ENCODE measurements at regions not wholly inside any gene's neighbourhood (a gene's known extent, or its start where the extent isn't known, plus 50 kb on each side); places are given as distances from the start of the nearest gene placed in this dataset.

GRCh38 chr6:170102582-170103481, 188.0 kb downstream of the DLL1 start:
- TF ChIP-seq YY1 (IDR thresholded peaks at IDR 0.05; ENCODE audit: insufficient read depth, insufficient read length) = no peak
- TF ChIP-seq ZNF274 (IDR thresholded peaks at IDR 0.05; ENCODE audit: low read depth, low read length) = no peak
- no peak for TF ChIP-seq SUZ12 (IDR thresholded peaks at IDR 0.05; ENCODE audit: extremely low read depth, insufficient read depth, insufficient read length)
- H3K4me1 ChIP-seq (ENCODE audit: insufficient read depth, insufficient read length) = no peaks in the 10 kb centered on the region
- no peak overlapping the region for H3K4me3 ChIP-seq (ENCODE audit: insufficient read length, low read depth)
- H3K9ac ChIP-seq (ENCODE audit: insufficient read length, low read depth) = no peak overlapping the region
- H3K27me3 ChIP-seq (ENCODE audit: insufficient read depth, insufficient read length) = no peaks in the 10 kb centered on the region
- no peak for DNase-seq (ENCODE audit: low read depth, low spot score)
- H3K9me3 ChIP-seq (ENCODE audit: insufficient read depth, low read length) = no peaks in the 10 kb centered on the region; the same call in 1 of the 2 replicates
- no peaks in the 10 kb centered on the region for H3K36me3 ChIP-seq (ENCODE audit: insufficient read depth, insufficient read length, low read length)

- no peak overlapping the region for H3K4me3 ChIP-seq (ENCODE audit: insufficient read length, low read depth)
- no peak overlapping the region for H3K9ac ChIP-seq (ENCODE audit: insufficient read length, low read depth)
- no peak for TF ChIP-seq YY1 (IDR thresholded peaks at IDR 0.05; ENCODE audit: insufficient read depth, insufficient read length)
- TF ChIP-seq SUZ12 (IDR thresholded peaks at IDR 0.05; ENCODE audit: extremely low read depth, insufficient read depth, insufficient read length) = no peak
- H3K36me3 ChIP-seq (ENCODE audit: insufficient read depth, insufficient read length, low read length) = no peaks in the 10 kb centered on the region
- no peaks in the 10 kb centered on the region; the same call in 1 of the 2 replicates for H3K9me3 ChIP-seq (ENCODE audit: insufficient read depth, low read length)
- DNase-seq (ENCODE audit: low read depth, low spot score) = no peak
- H3K4me1 ChIP-seq (ENCODE audit: insufficient read depth, insufficient read length) = peaks cover 3% of the 10 kb centered on the region
- H3K27me3 ChIP-seq (ENCODE audit: insufficient read depth, insufficient read length) = no peaks in the 10 kb centered on the region
Measured at GRCh38 chr6:170102038-170102437, 188.8 kb downstream of the DLL1 start.

DNA sequence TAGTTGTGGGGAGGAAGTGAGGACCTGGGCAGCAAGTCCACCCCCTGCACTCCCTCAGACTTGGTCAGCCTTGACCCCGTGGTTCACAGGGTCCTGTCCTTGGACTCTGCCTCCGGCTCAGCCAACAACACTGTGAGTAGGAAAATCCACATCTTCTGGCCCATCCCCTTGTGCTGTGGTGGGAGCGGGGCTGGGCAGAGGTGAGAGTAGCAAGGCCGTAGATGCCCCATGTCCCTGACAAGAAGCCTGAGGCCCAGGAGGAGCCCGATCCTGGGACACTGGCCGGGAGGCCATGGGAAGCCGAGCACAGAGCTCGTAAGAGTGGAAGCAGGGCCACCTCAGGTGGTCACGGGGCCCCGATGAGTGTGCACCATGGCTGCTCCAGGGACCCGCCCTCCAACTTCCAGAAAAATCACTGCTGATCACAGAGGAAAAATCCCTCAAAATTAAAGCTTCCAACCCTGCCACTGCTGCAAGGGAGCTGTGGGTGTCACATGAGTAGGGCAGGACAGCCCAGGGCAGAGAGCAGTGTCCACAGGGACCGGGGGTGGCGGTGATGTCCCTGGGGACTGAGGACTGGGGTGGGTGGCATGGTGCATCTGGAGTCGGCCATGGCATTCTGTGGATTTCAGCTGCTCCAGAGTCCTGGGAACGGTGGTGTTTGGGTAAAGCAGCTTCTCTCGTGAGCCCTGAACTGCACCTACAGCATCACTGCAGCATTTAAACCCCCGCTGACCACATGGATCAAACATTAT, 189.4 kb downstream of the DLL1 start:
- TF ChIP-seq SUZ12 (IDR thresholded peaks at IDR 0.05; ENCODE audit: extremely low read depth, insufficient read depth, insufficient read length) (no peak), YY1 (IDR thresholded peaks at IDR 0.05; ENCODE audit: insufficient read depth, insufficient read length) (no peak), ZNF274 (IDR thresholded peaks at IDR 0.05; ENCODE audit: low read depth, low read length) (no peak)
- Histone ChIP-seq H3K36me3 (ENCODE audit: insufficient read depth, insufficient read length, low read length) (no peaks in the 10 kb centered on the region), H3K4me1 (ENCODE audit: insufficient read depth, insufficient read length) (peaks cover 3% of the 10 kb centered on the region), H3K4me3 (ENCODE audit: insufficient read length, low read depth) (no peak overlapping the region), H3K9me3 (ENCODE audit: insufficient read depth, low read length) (no peaks in the 10 kb centered on the region; the same call in 1 of the 2 replicates), H3K9ac (ENCODE audit: insufficient read length, low read depth) (no peak overlapping the region), H3K27me3 (ENCODE audit: insufficient read depth, insufficient read length) (no peaks in the 10 kb centered on the region)
- DNase-seq (ENCODE audit: low read depth, low spot score) = no peak

DNA sequence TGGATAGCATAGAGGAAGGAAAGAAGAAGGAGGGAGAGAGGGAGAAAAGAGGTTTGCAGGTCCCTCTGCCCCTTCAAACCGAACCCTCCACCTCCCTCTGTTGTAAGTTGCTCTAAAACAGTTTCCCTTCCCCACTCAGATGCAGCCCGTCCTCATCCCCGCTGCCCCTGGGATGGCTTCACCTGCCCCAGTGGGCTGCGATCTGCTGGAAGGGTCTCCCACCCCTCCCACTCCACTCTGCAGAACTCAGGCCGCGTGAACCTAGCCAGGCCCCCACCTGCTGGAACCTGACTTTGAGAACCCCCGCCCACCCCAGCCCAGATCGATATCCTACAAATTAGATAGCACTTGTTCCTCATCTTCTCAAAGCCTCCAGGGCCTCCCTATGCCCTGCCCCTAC, 190.8 kb downstream of the DLL1 start:
- Histone ChIP-seq H3K9me3 (ENCODE audit: insufficient read depth, low read length) (no peaks in the 10 kb centered on the region; the same call in 1 of the 2 replicates), H3K4me3 (ENCODE audit: insufficient read length, low read depth) (no peak overlapping the region), H3K27me3 (ENCODE audit: insufficient read depth, insufficient read length) (no peaks in the 10 kb centered on the region), H3K4me1 (ENCODE audit: insufficient read depth, insufficient read length) (peaks cover 5% of the 10 kb centered on the region), H3K9ac (ENCODE audit: insufficient read length, low read depth) (no peak overlapping the region), H3K36me3 (ENCODE audit: insufficient read depth, insufficient read length, low read length) (no peaks in the 10 kb centered on the region)
- no peak for DNase-seq (ENCODE audit: low read depth, low spot score)
- no peak for TF ChIP-seq SUZ12 (IDR thresholded peaks at IDR 0.05; ENCODE audit: extremely low read depth, insufficient read depth, insufficient read length)

GRCh38 chr6:170099387-170099786, 191.5 kb downstream of the DLL1 start:
- Histone ChIP-seq H3K4me1 (ENCODE audit: insufficient read depth, insufficient read length) (peaks cover 5% of the 10 kb centered on the region), H3K36me3 (ENCODE audit: insufficient read depth, insufficient read length, low read length) (no peaks in the 10 kb centered on the region), H3K9me3 (ENCODE audit: insufficient read depth, low read length) (no peaks in the 10 kb centered on the region; the same call in 1 of the 2 replicates), H3K9ac (ENCODE audit: insufficient read length, low read depth) (no peak overlapping the region), H3K27me3 (ENCODE audit: insufficient read depth, insufficient read length) (no peaks in the 10 kb centered on the region), H3K4me3 (ENCODE audit: insufficient read length, low read depth) (no peak overlapping the region)
- TF ChIP-seq ZNF274 (IDR thresholded peaks at IDR 0.05; ENCODE audit: low read depth, low read length) = no peak
- TF ChIP-seq YY1 (IDR thresholded peaks at IDR 0.05; ENCODE audit: insufficient read depth, insufficient read length) = no peak
- TF ChIP-seq SUZ12 (IDR thresholded peaks at IDR 0.05; ENCODE audit: extremely low read depth, insufficient read depth, insufficient read length) = no peak
- no peak for DNase-seq (ENCODE audit: low read depth, low spot score)

DNA sequence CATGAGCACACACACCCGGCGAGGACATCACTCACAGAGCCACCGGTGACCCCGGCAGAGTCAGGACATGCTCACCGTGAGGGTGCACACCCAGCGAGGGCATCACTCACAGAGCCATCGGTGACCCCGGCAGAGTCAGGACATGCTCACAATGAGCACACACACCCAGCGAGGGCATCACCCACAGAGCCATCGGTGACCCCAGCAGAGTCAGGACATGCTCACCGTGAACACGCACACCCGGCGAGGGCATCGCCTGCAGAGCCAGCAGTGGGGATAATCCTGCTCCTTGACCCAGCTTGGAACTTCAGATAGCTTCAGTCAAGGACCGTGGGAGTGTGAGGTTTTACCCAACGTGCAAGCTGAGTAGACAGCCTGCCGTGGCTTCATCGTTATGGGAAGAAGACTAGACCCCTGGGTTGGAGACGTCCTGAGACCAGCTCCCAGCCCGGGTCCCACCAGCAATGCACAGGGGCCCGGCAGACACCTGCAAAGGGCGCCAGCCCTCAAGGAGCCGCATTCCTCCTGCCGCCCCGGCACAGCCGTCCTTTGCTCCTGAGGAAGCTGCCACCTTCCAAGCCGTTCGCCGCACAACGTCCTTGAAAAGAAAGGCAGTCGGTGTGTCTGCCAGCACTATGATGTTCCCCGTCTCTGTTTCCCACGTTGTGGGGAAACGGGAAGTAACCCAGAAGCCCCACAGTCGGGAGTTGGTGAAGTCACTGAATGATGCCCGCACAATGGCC, 192.3 kb downstream of the DLL1 start:
- no peaks in the 10 kb centered on the region for H3K27me3 ChIP-seq (ENCODE audit: insufficient read depth, insufficient read length)
- H3K36me3 ChIP-seq (ENCODE audit: insufficient read depth, insufficient read length, low read length) = no peaks in the 10 kb centered on the region
- TF ChIP-seq YY1 (IDR thresholded peaks at IDR 0.05; ENCODE audit: insufficient read depth, insufficient read length) = no peak
- TF ChIP-seq ZNF274 (IDR thresholded peaks at IDR 0.05; ENCODE audit: low read depth, low read length) = no peak
- TF ChIP-seq SUZ12 (IDR thresholded peaks at IDR 0.05; ENCODE audit: extremely low read depth, insufficient read depth, insufficient read length) = no peak
- no peak overlapping the region for H3K4me3 ChIP-seq (ENCODE audit: insufficient read length, low read depth)
- peaks cover 7% of the 10 kb centered on the region for H3K4me1 ChIP-seq (ENCODE audit: insufficient read depth, insufficient read length)
- no peaks in the 10 kb centered on the region; the same call in 1 of the 2 replicates for H3K9me3 ChIP-seq (ENCODE audit: insufficient read depth, low read length)
- H3K9ac ChIP-seq (ENCODE audit: insufficient read length, low read depth) = no peak overlapping the region
- DNase-seq (ENCODE audit: low read depth, low spot score) = no peak

Data from NT2/D1 (cell line).